ENCODE measurements at regions not wholly inside any gene's neighbourhood (a gene's known extent, or its start where the extent isn't known, plus 50 kb on each side); places are given as distances from the start of the nearest gene placed in this dataset.

- TF ChIP-seq NONO (IDR thresholded peaks at IDR 0.05; ENCODE audit: low read depth in 2 of 2, low read length in 1 of 2): no peak
- TF ChIP-seq DACH1 (IDR thresholded peaks at IDR 0.05; ENCODE audit: partially characterized antibody): no peak
- no peak for TF ChIP-seq SMAD1 (IDR thresholded peaks at IDR 0.05; ENCODE audit: low read depth, low read length, partially characterized antibody)
- TF ChIP-seq ARID4B (CRISPR knock-in tag; IDR thresholded peaks at IDR 0.05): no peak
- no peak for TF ChIP-seq MYC (IDR thresholded peaks at IDR 0.05; ENCODE audit: low read depth, low read length)
- TF ChIP-seq MYC (CRISPR knock-in tag; IDR thresholded peaks at IDR 0.05; ENCODE audit: borderline replicate concordance, low read depth): no peak
- TF ChIP-seq MBD2 (IDR thresholded peaks at IDR 0.05; ENCODE audit: borderline replicate concordance, low read depth): no peak
- no peak; a peak in 1 of 4 replicates for TF ChIP-seq MLLT1 (IDR thresholded peaks at IDR 0.05)
- TF ChIP-seq BRD4 (IDR thresholded peaks at IDR 0.05): no peak
- TF ChIP-seq TRIM24 (IDR thresholded peaks at IDR 0.05): no peak
- TF ChIP-seq CEBPB (tag; IDR thresholded peaks at IDR 0.05): no peak
- peak; percentile 90 for TF ChIP-seq SMARCA5 (IDR thresholded peaks at IDR 0.05)
- TF ChIP-seq DLX4 (CRISPR knock-in tag; IDR thresholded peaks at IDR 0.05): no peak
- no peak for TF ChIP-seq E2F8 (IDR thresholded peaks at IDR 0.05; ENCODE audit: low read depth, partially characterized antibody)
- no peak for TF ChIP-seq NR3C1 (CRISPR knock-in tag; IDR thresholded peaks at IDR 0.05)
- no peak for TF ChIP-seq MTA2 (IDR thresholded peaks at IDR 0.05; ENCODE audit: low read depth)
- TF ChIP-seq HNRNPUL1 (IDR thresholded peaks at IDR 0.05; ENCODE audit: low read length): no peak
- TF ChIP-seq MXI1 (IDR thresholded peaks at IDR 0.05; ENCODE audit: low read depth, low read length): no peak
- no peak for TF ChIP-seq YBX1 (IDR thresholded peaks at IDR 0.05)
- no peak for TF ChIP-seq ZNF263 (CRISPR knock-in tag; IDR thresholded peaks at IDR 0.05; ENCODE audit: borderline replicate concordance)
Measured at GRCh38 chr1:234958066-234958705, 170.5 kb downstream of the TOMM20 start (continued).

Data from K562 (cell line).